ENCODE measurements at regions not wholly inside any gene's neighbourhood (a gene's known extent, or its start where the extent isn't known, plus 50 kb on each side); places are given as distances from the start of the nearest gene placed in this dataset.

- no peak for TF ChIP-seq CTCF (IDR thresholded peaks at IDR 0.05; ENCODE audit: insufficient read depth, low read length)
- no peak for TF ChIP-seq GABPA (IDR thresholded peaks at IDR 0.05; ENCODE audit: low read depth)
- no peak for TF ChIP-seq POLR2AphosphoS5 (IDR thresholded peaks at IDR 0.05; ENCODE audit: low read depth)
- no peak for TF ChIP-seq SPI1 (IDR thresholded peaks at IDR 0.05; ENCODE audit: borderline replicate concordance, low read depth)
These were observed 98.0 kb downstream of the ADCYAP1 start for GRCh38 chr18:1002653-1003178.

All from HL-60 (cell line).